Glutamatergic neuron (in vitro differentiated cells): ENCODE measurements at regions not wholly inside any gene's neighbourhood (a gene's known extent, or its start where the extent isn't known, plus 50 kb on each side); places are given as distances from the start of the nearest gene placed in this dataset.

Source experiments
- DNase-seq: peaks from one replicate; pipeline ENCODE4 v3.0.0; 2022
- H3K27ac Mint-ChIP-seq: one replicate; pipeline ENCODE4 v1.8.0; 2020; ENCODE audit warnings: mild to moderate bottlenecking, mixed read lengths, inconsistent platforms; ENCODE audit not compliant: unreplicated experiment
- H3K27me3 Mint-ChIP-seq: one replicate; pipeline ENCODE4 v1.8.0; 2020; ENCODE audit warnings: mild to moderate bottlenecking, moderate library complexity, mixed read lengths, inconsistent platforms; ENCODE audit not compliant: unreplicated experiment
- H3K36me3 Mint-ChIP-seq: one replicate; pipeline ENCODE4 v1.8.0; 2020; ENCODE audit warnings: mild to moderate bottlenecking, mixed read lengths, inconsistent platforms; ENCODE audit not compliant: unreplicated experiment
- H3K4me1 Mint-ChIP-seq: one replicate; pipeline ENCODE4 v1.8.0; 2020; ENCODE audit warnings: mild to moderate bottlenecking, low read depth, mixed read lengths, inconsistent platforms; ENCODE audit not compliant: unreplicated experiment
- H3K4me3 Mint-ChIP-seq: one replicate; pipeline ENCODE4 v1.8.0; 2020; ENCODE audit warnings: mild to moderate bottlenecking, mixed read lengths, inconsistent platforms; ENCODE audit not compliant: unreplicated experiment
- H3K9me3 Mint-ChIP-seq: one replicate; pipeline ENCODE4 v1.8.0; 2020; ENCODE audit warnings: mild to moderate bottlenecking, moderate library complexity, mixed read lengths, inconsistent platforms; ENCODE audit not compliant: unreplicated experiment
- CTCF ChIP-seq: fragments of 200-600 bp; sonication (generic); IDR thresholded peaks from one replicate; pipeline ENCODE4 v1.5.0; 2021; ENCODE audit not compliant: partially characterized antibody, unreplicated experiment

GRCh38 chr18:40041951-40042350 is 1913.1 kb upstream of the PIK3C3 start:
- H3K9me3 Mint-ChIP-seq = peaks cover 2% of the 10 kb centered on the region
- H3K27ac Mint-ChIP-seq = no peak overlapping the region
- H3K27me3 Mint-ChIP-seq = peaks cover 3% of the 10 kb centered on the region
- no peaks in the 10 kb centered on the region for H3K36me3 Mint-ChIP-seq
- no peak for DNase-seq
- no peaks in the 10 kb centered on the region for H3K4me1 Mint-ChIP-seq
- no peak for TF ChIP-seq CTCF
- H3K4me3 Mint-ChIP-seq = no peak overlapping the region

GRCh38 chr18:40040574-40040973 is 1914.5 kb upstream of the PIK3C3 start:
- Mint-ChIP-seq H3K9me3 (peaks cover 2% of the 10 kb centered on the region), H3K27ac (no peak overlapping the region), H3K4me1 (peaks cover 1% of the 10 kb centered on the region), H3K36me3 (no peaks in the 10 kb centered on the region), H3K4me3 (no peak overlapping the region), H3K27me3 (peaks cover 3% of the 10 kb centered on the region)
- no peak for DNase-seq
- no peak for TF ChIP-seq CTCF

GRCh38 chr18:40037356-40037755 is 1917.7 kb upstream of the PIK3C3 start:
- Mint-ChIP-seq H3K36me3 (no peaks in the 10 kb centered on the region), H3K4me1 (peaks cover 1% of the 10 kb centered on the region), H3K4me3 (no peak overlapping the region), H3K27ac (no peak overlapping the region), H3K27me3 (peaks cover 3% of the 10 kb centered on the region), H3K9me3 (peaks cover 2% of the 10 kb centered on the region)
- no peak for DNase-seq
- TF ChIP-seq CTCF = no peak

- Mint-ChIP-seq H3K9me3 (peaks cover 2% of the 10 kb centered on the region), H3K36me3 (no peaks in the 10 kb centered on the region), H3K4me3 (no peak overlapping the region), H3K27me3 (peaks cover 3% of the 10 kb centered on the region), H3K27ac (no peak overlapping the region), H3K4me1 (peaks cover 1% of the 10 kb centered on the region)
- DNase-seq = no peak
- no peak for TF ChIP-seq CTCF
These were observed 1918.2 kb upstream of the PIK3C3 start for GRCh38 chr18:40036861-40037260.

GRCh38 chr18:40035966-40036365 is 1919.1 kb upstream of the PIK3C3 start:
- Mint-ChIP-seq H3K4me1 (peaks cover 1% of the 10 kb centered on the region), H3K36me3 (no peaks in the 10 kb centered on the region), H3K4me3 (no peak overlapping the region), H3K9me3 (peaks cover under 1% of the 10 kb centered on the region), H3K27ac (no peak overlapping the region), H3K27me3 (peaks cover 3% of the 10 kb centered on the region)
- DNase-seq = no peak
- TF ChIP-seq CTCF = no peak
